Activated T-cell treated with anti-CD3 and anti-CD28 coated beads, Interleukin-2, amount 50 U/mL, for 1 hour (primary cell): ENCODE measurements at regions not wholly inside any gene's neighbourhood (a gene's known extent, or its start where the extent isn't known, plus 50 kb on each side); places are given as distances from the start of the nearest gene placed in this dataset.
A peak's percentile ranks its signal among the peaks of the same experiment; 100 is the strongest.
"Not testable (repeated sequence)": the region's sequence is repeated elsewhere in the genome, so short reads cannot be mapped to it uniquely, and the experiment has no call there.

ENCODE experiments used
- DNase-seq: peaks from one replicate; pipeline ENCODE4 v3.0.0-alpha.2; 2020

GRCh38 chr21:17738176-17738953 is 80.8 kb downstream of the C21orf91 start:
- no peak for DNase-seq

- no peak for DNase-seq
Observed at GRCh38 chr21:17736072-17736471, 83.1 kb downstream of the C21orf91 start.

- no peak for DNase-seq
Observed at GRCh38 chr21:17733209-17733608, 85.9 kb downstream of the C21orf91 start.

GRCh38 chr21:17732306-17732705 is 86.8 kb downstream of the C21orf91 start:
- DNase-seq = no peak

GRCh38 chr21:17731554-17731953 is 87.6 kb downstream of the C21orf91 start:
- DNase-seq = no peak

- DNase-seq = no peak
Observed at GRCh38 chr21:17730782-17731181, 88.4 kb downstream of the C21orf91 start.

- no peak for DNase-seq
Observed at GRCh38 chr21:17729455-17729854, 89.7 kb downstream of the C21orf91 start.

GRCh38 chr21:17727361-17727760 is 91.8 kb downstream of the C21orf91 start:
- no peak for DNase-seq

GRCh38 chr21:17726047-17726829 is 92.9 kb downstream of the C21orf91 start:
- DNase-seq = no peak

GRCh38 chr21:17725339-17725738 is 93.8 kb downstream of the C21orf91 start:
- no peak for DNase-seq

- no peak for DNase-seq
Observed at GRCh38 chr21:17712887-17713286, 100.2 kb upstream of the BTG3 start.

- DNase-seq = no peak
Observed at GRCh38 chr21:17711896-17712295, 99.2 kb upstream of the BTG3 start.

GRCh38 chr21:17709266-17709611 is 96.5 kb upstream of the BTG3 start:
- DNase-seq = no peak

GRCh38 chr21:17708522-17709265 is 96.0 kb upstream of the BTG3 start:
- no peak for DNase-seq

- no peak for DNase-seq
Observed at GRCh38 chr21:17699524-17700189, 87.0 kb upstream of the BTG3 start.

GRCh38 chr21:17697473-17697872 is 84.8 kb upstream of the BTG3 start:
- DNase-seq = no peak

- DNase-seq = not testable (repeated sequence)
Observed at GRCh38 chr21:17694416-17694815, 81.7 kb upstream of the BTG3 start.

- no peak for DNase-seq
Observed at GRCh38 chr21:17693801-17694200, 81.1 kb upstream of the BTG3 start.

GRCh38 chr21:17690078-17690494 is 77.4 kb upstream of the BTG3 start:
- no peak for DNase-seq

GRCh38 chr21:17688912-17689874 is 76.5 kb upstream of the BTG3 start:
- DNase-seq = peak; percentile 55

- DNase-seq = no peak
Observed at GRCh38 chr21:17682924-17683323, 70.2 kb upstream of the BTG3 start.
